Fibroblast of gingiva (primary cell): ENCODE measurements at regions not wholly inside any gene's neighbourhood (a gene's known extent, or its start where the extent isn't known, plus 50 kb on each side); places are given as distances from the start of the nearest gene placed in this dataset.
A peak's percentile ranks its signal among the peaks of the same experiment; 100 is the strongest.
"Not testable (repeated sequence)": the region's sequence is repeated elsewhere in the genome, so short reads cannot be mapped to it uniquely, and the experiment has no call there.

Experiments
- DNase-seq: peaks from one replicate; pipeline ENCODE4 v3.0.0-alpha.2; 2011; ENCODE audit warnings: low read depth

DNA sequence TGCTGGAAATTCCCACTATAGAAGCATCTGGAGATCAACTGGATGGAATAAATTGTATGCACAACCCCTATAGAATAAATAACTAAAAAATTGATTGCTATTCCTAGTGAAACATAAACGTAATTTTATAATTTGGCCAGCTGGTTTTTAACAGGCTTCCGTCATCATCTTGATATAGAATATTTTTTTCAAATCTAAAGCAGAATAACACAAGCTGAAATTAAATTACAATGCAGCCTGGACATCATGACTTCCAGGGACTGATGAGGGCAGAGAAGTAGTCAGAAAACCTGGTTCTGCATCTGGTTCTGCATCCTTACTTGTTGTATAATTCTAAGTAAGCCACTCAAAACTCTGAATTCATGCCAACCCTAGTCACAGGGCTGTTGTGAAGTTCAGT is 146.1 kb downstream of the MEX3B start:
- DNase-seq: no peak

DNA sequence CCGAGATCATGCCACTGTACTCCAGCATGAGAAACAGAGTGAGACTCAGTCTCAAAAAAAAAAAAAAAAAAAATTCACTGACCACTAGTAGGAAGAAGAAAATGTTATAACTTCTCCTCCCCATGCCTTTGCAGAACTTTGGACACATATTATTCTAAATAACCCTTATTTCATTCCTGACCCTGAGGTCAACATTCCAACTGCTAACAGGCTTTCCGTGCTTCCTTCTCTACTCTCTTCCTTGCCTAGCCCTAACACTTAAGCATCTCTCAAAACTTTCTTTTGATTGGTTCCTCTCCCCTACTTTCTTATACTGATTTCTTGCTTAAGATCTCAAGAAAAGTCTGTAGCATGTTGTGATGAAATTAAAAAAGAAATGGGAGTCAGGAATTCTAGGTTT is 146.8 kb downstream of the MEX3B start:
- DNase-seq: no peak

DNA sequence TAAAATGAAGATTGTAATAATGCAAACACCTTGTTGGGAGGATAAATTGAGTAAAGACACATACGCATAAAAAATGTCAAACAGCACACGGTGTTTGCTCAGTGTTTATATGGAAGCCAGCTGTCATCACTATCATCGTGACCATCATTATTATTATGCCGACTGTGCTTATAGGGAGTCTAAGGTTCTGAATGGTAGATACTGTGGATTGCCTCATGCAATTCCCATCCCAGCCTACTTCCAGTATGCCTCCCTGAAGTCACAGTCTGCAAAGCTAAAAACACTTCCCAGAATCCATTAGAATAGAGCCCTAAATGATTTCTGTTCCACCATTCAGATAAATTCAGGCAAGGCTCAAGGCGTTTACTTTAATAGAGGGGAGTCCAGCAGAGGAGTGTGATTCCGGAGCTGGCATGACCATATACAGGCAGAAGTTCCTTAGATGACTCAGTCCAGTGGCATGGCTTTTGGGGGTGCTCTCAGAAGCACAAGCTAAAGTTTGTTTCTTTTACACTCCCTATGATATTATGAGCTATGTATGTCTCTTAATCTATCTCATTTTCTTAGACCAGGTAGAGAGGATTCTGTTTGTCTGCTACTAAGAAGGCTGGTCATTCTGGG is 148.7 kb downstream of the MEX3B start:
- DNase-seq: peak; percentile 10

- DNase-seq: no peak
Measured at GRCh38 chr15:81896356-81896755, 149.5 kb downstream of the MEX3B start.

DNA sequence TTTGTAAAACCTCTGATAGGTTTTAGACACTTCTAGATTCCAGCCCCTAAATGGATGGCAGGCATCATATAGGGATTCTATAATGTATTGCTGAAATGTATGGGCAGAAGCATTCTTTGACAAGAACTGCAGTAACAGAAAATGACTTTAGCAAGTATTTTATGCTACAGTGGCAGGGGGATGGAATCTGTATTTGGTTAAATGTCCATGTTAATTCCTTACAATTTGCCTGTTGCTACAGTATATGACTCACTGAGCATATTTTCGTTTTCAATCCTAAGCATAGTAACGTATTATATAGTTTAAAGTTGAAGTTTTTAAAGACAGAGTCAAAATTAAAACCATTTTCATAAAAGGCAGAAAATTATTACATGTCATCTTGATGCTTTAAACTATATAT is 150.1 kb downstream of the MEX3B start:
- no peak for DNase-seq

- DNase-seq: no peak
Measured at GRCh38 chr15:81894061-81894460, 151.8 kb downstream of the MEX3B start.

DNA sequence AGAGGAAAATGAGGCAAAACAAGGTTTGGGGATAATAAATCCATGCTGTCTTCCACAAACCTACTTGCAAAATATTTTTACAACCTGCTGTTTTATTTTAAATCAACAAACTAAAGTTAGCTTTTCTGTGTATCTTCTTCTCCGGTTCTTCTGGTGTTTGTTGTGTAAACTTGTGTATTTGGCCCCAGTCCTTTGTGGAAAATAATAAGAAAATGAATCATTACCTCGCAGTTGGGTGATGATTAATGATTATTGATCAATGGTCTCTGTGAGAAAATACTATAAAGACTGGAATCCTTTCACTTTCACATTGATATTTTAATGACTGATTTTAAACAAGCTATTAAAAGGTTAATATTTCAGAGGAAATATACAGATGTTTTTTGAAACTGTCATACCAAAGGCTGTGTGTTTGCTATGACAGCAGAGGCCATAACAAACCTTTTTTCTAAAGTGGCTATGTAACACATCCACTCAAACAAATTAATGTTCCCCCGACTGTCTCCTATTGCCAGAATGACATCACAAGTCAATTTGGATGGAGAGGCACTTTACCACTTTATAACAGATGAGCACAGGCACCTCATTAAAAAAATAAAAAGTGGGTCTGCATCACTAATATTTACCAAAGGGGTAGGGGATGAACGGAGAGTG is 152.5 kb downstream of the MEX3B start:
- DNase-seq: no peak

GRCh38 chr15:81890496-81890895 is 155.3 kb downstream of the MEX3B start:
- DNase-seq: no peak

DNA sequence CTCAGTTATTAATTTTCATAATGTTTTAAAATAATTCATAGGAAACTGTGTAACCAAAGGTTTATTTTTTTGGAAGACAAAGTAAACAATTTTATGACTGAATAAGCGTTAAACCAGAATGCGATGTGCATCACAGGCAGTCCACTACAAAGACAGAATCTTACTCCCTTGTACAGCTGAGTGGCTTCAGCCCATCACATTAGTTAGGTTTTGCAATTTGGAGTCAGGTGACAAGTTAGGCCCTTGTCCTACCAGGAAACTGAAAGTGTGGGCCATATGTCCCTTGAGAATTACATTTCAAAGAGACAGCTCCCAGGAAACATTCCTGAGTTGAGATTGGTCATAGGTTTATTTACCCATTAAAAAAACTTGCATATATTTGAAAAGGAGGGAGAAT is 156.3 kb downstream of the MEX3B start:
- no peak for DNase-seq

DNA sequence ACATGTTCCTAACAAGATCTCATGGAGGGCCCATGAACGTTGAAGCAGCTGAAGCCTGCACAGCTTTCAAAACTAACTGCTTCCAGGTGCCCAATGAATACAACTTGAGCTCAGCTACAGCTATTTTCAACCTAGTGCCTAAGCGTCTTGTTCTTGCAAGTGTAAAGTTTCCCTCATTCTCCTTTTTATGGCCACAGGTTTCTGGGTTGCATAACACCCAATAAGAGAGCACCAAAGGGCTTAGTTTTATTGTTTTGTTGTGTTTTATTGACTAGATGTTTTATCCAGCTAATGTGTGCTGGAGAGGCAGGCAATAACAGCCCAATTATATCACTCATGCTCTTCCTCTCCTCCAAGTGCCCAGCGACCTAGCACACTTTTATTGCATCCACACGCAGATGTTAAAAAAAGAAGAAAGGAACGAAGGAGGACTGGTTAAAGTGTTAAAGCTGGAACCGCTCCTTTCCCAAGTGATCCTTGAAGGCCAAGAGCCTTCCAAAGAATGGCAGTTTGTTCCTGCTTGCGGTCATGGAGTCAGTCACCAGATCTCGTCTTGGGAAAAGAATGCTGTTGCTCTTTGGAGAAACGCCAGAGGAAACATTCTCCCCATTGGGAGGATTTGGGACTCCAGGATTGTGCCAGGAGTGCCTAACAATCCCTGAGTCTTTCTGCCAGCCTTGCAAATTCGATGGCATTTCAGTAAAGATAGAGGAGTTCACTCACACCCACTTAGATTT is 156.9 kb downstream of the MEX3B start:
- DNase-seq: peak; percentile 63

DNA sequence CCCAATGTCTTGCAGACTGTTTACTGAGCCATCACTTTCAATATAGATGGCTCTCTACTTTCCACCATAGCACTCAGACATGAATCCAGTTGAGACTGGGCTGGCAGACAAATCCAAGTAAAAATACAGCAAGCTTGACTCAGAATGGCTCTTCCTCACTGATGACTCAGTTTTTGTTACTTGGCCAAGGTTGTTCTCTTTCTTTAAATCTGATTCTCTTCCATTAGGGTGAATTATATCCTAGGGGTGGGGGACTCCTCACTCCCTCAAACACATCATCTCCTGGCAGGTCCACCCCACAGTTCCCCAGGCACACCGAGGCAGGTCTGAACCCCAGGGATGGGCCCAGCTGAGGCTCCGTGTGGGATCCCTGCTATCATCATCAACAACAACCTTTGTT is 157.9 kb downstream of the MEX3B start:
- DNase-seq: peak; percentile 38

- DNase-seq: not testable (repeated sequence)
Measured at GRCh38 chr15:81887188-81887587, 158.6 kb downstream of the MEX3B start.

GRCh38 chr15:81886591-81886990 is 159.2 kb downstream of the MEX3B start:
- DNase-seq: no peak

GRCh38 chr15:81886080-81886479 is 159.7 kb downstream of the MEX3B start:
- DNase-seq: no peak

- no peak for DNase-seq
Measured at GRCh38 chr15:81885135-81885534, 160.7 kb downstream of the MEX3B start.

DNA sequence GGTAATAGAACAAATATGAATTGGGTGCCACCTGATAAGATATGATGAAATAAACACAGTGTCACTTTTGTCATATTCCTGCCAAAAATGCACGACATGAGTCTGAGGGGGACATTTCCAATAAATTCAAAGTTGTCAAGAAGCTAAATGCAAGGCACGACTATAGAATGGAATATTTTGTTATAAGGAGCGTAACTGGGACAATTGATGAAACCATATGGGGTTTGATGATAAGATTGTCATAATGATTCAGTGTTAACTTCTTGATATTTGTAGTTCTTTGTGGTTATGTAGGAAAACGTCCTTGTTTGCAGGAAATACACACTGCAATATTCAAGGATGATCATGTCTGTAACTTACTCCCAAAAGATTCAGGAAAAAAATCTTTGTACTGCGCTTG is 163.3 kb downstream of the MEX3B start:
- no peak for DNase-seq

DNA sequence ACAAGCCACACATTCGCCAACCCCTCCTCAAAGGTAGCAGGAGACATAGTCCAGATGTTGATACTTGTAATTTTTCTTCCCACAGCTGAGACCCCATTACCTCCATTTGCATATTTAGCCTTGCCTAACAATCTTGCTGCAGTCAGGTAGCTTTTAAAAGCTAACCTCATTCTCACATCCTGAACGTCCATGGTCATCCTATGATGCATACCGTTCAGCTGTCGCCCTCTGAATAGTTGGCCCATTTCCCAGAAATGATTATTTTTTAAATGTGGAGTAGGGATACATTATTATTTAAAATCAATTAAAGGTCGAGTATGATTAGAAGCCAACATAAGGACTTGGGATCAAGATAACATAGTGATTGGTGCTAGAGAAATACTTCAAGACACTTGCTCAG is 165.0 kb downstream of the MEX3B start:
- DNase-seq: no peak

GRCh38 chr15:81880314-81880713 is 165.5 kb downstream of the MEX3B start:
- no peak for DNase-seq

DNA sequence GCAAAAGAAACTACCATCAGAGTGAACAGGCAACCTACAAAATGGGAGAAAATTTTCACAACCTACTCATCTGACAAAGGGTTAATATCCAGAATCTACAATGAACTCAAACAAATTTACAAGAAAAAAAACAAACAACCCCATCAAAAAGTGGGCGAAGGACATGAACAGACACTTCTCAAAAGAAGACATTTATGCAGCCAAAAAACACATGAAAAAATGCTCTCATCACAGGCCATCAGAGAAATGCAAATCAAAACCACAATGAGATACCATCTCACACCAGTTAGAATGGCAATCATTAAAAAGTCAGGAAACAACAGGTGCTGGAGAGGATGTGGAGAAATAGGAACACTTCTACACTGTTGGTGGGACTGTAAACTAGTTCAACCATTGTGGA is 170.1 kb downstream of the MEX3B start:
- not testable (repeated sequence) for DNase-seq

DNA sequence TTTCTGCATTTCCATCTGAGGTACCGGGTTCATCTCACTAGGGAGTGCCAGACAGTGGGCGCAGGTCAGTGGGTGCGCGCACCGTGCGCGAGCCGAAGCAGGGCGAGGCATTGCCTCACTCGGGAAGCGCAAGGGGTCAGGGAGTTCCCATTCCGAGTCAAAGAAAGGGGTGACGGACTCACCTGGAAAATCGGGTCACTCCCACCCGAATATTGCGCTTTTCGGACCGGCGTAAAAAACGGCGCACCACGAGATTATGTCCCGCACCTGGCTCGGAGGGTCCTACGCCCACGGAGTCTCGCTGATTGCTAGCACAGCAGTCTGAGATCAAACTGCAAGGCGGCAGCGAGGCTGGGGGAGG is 175.1 kb downstream of the MEX3B start:
- not testable (repeated sequence) for DNase-seq

DNA sequence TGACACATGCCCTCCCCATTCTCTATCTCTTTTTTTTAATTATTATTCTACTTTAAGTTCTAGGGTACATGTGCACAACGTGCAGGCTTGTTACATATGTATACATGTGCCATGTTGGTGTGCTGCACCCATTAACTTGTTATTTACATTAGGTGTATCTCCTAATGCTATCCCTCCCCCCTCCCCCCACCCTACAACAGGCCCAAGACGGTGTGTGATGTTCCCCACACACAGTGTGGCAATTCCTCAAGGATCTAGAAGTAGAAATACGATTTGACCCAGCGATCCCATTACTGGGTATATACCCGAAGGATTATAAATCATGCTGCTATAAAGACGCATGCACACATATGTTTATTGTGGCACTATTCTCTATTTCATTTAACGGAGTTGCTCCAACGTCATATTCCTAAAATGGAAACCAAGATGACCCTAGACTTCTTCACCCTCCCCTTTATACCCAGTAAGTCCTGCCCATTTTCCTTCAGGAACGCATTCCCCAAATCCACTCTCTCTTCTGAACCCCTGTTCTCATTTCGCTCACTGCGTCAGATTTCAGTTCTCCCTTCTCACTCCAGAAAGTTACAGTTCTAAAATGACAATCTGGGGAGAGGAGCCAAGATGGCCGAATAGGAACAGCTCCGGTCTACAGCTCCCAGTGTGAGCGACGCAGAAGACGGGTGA is 175.6 kb downstream of the MEX3B start:
- DNase-seq: not testable (repeated sequence)

DNA sequence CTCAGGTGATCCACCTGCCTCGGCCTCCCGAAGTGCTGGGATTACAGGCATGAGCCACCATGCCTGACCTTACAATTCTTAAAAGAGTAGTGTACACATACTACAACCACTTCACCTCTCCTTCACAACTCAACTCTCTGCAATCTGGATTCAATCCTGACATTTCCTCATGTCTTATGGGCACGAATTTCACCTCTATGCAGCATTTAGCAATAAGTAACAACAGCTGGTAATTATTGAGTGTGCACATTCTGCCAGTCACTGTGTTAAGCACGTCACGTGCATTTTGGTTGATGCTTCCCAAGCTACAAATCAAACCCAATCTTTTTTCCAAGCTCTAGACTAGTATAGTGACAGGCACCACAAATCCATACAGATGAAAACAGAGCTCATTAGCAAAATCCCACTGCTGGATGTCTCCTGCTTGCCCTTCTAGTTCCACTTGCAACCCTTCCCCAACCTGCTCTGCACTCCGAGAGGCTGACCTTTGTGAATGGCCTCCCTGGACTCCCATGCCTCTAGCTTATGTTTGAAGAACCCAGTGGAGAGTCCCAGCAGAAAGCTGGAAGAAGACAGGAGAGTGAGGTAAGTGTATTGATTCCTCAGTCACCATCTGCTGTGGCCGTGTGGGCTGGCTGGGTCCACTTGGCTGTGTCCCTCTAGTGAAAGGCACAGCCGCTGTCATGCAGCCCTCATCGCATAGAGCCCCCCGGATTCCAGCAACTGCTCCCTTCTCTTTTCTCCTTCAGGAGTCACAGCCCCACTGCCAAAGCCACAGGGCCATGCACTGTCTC is 176.5 kb downstream of the MEX3B start:
- peak; percentile 40 for DNase-seq
